HG03280 (cell line): ENCODE measurements at regions not wholly inside any gene's neighbourhood (a gene's known extent, or its start where the extent isn't known, plus 50 kb on each side); places are given as distances from the start of the nearest gene placed in this dataset.
"Not testable (repeated sequence)": the region's sequence is repeated elsewhere in the genome, so short reads cannot be mapped to it uniquely, and the experiment has no call there.

ENCODE experiments used
- ATAC-seq: cut with Tn5 transposase; IDR thresholded peaks from one replicate; pipeline ENCODE4 v1.9.1; 2021; ENCODE audit warnings: mild to moderate bottlenecking, moderate library complexity; ENCODE audit not compliant: unreplicated experiment

DNA sequence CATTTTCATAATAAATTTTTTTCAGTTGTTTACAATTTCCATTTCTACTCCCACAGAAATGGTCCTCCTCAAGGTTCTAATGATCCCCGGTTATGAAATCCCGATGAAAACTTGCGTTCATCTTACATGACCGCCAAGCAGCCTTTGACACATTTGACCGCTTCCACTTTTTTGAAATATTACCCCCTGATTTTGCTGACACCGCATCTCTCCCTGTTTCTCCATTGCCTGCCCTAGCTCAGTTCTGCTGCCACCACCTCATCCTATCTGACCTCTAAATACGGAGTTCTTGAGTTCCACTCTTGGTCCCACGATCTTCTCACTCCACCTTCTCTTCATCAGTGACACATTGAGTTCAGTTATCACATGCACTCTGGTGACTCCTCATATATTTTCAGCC is 74.1 kb downstream of the SLC35B3 start:
- ATAC-seq, result no peak

DNA sequence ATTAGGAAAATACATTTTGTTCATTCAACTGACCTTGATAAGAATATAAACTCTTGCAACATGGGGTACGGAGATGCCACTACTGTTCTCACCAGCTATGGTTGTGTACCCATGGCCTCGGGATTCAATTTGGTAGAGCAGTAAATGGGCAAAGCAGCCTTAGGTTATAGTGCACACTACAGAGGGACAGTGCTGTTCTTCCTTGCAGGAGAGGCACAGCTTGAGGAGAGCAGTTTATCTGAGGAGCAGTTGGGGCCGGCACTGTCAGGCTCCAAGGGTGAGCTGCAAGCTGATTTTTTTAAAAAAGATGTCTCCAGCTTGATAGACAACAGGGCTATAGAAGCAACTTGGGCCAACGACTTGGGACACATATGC is 82.4 kb downstream of the SLC35B3 start:
- no peak for ATAC-seq

DNA sequence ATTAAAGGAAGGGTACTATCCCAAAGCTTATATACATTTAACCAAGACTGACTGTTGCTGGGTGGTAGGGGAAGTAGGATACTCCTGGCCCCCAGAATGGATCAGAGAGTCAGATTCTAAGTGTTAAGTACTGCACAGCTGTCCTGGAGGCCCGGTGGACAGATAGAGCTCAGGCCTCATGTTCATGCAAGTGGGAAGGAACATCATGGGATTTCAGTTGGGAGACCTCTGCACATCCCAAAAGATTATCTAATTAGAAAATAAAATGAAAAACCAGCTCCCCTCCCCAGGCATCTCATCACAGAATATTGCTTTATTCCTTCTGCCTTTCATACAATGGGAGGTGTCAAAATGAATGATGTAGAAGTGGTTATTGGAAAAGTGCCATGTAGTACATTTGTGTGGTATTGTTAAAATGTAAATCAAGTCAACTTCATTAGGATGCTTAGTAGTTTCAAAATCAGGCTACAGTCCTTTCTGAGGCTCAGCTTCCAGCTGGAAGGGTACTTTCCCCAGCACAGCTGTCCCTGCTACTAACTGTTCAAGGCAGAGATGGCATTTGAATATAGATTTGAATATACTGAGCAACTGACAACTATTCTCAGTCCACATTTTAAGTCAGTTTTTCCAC is 82.9 kb downstream of the SLC35B3 start:
- ATAC-seq, result no peak

DNA sequence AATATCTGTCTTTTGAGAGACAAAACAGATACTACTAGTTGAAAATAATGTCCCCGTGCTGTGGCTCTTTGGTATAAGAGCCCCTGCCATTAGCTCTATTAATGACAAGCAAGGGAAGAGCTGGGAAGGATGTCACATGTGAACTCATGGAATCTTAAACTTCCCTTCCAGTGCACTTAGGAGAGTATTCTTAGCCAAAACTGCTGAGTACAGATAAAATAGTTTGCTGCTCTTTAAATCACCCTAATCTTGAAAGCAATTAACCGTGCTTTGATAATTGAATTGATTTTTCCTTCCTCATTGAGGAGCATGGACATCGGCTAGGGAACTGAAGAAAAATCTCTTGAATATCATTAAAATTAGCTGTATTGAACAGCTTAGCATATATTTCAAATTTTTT is 91.7 kb downstream of the SLC35B3 start:
- no peak for ATAC-seq

DNA sequence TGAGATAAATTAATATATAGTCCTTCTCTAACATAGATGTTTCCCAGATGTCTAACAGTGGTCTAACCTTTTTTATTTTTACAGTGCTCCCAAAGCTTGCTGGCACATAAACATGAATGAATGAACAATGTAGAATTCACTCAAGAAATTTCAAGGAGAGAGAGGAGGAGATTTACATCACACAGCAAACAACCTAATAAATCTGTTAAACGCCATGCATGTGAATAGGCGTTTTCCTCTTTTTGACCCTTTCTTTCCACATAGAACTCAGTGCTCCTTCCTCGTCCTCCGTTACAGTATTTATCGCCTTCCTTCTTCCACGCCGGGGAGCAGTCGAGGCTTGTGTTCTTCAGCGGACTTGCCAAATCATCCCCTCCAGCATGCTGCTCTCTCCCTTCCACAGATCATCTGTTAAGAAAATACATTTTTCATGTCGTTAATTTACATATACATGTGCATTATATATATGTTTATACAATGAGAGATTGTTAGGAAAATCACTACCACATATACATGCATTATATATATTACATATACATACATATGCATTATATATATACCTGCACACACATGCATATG is 93.0 kb downstream of the SLC35B3 start:
- ATAC-seq, result no peak

DNA sequence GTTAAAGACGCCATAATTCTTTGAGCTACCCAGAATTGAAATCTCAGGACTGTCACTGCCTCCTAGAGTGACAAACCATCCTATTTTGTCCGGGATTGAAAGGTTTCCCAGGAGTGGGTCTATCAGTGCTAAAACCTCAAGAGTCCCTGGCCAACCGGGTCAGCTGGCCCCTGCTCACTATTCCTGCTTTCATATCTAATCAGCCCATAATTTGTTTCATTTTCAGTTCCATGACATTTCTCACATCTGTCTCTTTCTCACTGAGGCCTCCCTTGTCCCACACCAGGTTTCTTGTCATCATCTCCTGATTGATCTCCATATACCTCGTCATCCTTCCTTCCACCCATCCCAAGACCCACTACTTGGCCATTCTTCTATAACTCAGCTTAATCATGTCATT is 98.2 kb downstream of the SLC35B3 start:
- no peak for ATAC-seq

DNA sequence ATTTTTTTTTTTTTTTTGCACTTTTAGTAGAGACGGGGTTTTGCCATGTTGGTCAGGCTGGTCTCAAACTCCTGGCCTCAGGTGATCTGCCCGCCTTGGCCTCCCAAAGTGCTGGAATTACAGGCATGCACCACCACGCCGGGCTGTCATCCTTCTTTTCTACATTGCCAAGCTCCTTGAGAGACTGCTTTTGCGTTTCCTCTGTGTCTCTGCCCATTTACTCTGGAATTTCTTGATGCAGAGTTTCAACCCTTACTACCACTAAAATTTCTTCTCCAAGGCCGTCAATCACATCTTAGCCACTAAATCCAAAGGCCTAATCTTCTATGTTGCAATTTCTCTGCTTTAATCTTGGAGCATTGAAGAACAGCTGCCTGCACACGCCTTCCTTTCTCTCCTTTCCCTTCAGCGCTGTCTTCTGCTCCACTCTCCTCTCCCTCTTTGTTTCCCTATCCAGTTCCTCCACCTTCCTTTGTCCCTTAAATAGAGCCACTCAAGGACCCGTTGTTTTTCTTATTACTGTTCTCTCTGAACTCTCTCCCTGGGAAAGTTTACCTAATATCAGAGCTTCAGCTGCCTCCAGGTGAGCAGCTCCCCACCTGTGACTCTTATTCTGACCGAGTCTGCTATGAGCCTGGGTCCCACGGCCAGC is 98.8 kb downstream of the SLC35B3 start:
- no peak for ATAC-seq

DNA sequence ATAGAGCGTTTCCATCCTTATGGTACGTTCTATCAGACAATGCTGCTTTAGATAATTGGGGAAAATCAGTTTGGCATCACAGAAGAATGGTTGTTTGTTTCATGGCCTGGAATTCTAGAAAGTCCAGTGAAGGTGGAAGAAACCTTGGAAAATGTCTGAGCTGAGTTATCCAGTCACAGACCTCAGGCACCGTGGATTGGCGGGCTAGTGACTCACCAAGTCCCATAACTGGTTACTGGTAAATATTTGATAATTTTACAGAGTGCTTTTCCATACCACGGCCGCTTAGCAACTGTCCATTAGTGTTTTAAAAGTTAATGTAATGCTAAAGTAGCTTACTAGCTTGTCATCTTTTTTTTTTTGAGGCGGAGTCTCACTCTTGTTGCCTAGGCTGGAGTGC is 99.4 kb downstream of the SLC35B3 start:
- no peak for ATAC-seq

DNA sequence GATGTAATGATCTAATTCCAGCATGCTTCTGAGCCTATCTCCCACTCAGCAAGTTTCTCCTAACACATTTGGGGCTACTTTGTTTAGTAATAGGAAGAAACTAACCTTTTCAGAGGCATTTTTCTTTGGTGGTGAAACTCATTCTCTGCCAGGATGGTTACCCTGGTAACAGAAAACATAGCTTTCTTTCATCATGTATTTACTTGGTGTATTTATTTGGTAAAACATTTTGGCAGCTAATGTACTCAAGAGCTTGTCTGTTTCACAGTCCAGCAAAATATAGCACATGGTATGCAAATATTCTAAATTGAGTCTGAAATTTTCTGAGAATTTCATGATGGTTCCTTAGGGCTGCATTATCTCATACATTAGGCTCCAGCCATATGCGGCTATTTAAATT is 100.0 kb downstream of the SLC35B3 start:
- ATAC-seq, result no peak

DNA sequence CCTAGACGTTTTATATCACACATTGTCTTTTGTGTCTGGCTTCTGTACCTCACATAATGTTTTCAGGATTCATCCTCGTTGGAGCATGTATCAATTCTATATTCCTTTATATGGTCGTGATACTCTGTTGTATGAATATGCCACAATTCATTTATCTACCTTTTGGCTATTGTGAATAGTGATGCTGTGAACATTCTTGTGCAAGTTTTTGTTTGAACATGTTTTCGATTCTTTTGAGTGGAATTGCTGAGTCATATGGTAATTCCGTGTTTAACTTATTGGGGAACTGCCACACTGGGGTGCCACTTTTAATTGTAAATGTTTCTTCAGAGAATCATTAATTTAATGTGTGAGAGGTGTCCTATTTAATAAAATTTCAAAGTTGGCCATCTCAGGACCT is 101.2 kb downstream of the SLC35B3 start:
- no peak for ATAC-seq

DNA sequence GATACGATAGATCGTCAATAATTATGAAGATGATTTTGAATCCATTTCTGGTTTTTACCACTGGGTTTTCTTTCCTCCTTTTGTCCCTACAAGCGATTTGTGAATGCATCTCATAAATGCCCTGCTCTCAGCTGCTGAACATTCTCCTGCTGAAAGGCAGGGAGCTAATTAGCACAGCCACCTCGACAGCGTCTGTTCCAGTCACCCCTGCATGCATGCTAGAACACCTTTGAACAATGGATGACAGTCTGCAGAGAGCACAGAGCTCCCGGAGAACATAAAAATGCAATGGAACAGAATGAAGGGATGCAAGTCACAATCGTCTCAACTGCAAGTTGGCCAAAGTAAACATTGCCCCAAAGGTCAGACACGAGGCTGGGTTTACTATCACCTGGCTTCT is 105.8 kb downstream of the SLC35B3 start:
- no peak for ATAC-seq

DNA sequence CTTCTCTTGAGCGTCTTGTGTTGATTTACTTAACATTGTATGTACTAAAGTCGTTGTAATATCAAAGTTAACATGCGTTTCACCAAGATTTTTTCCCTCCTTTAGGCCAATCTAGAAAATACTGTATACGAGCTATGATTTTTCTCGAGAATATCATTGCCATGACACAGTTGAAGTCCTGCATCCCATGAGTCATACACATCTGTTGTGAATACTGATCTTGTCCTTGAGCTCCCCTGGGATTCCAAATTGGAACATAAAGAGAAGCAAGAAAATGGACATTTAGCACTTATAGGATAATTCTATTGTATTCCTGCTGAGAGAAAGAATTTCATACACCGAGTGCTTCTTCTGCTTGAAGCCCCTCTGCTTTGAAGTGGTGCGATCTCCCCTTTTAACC is 109.6 kb downstream of the SLC35B3 start:
- no peak for ATAC-seq

DNA sequence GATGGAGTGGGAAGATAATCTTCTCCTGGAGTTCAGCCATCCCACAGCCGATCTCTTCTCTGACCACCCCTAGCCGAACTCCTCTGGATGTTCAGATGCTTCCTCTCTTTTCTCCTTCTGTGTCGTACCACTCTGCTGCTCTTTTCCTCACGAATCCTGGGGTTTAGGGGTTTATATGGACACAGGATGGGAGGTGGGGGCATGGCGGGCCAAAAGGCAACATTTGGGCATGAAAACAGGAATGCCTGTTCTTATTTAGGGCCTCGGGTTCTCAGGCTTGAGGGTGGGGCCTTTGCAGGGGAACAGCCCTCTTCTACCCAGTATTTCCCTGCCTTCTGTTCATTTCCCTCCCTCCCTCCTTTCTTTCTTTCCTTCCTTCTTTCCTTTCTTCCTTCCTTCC is 112.7 kb downstream of the SLC35B3 start:
- no peak for ATAC-seq

DNA sequence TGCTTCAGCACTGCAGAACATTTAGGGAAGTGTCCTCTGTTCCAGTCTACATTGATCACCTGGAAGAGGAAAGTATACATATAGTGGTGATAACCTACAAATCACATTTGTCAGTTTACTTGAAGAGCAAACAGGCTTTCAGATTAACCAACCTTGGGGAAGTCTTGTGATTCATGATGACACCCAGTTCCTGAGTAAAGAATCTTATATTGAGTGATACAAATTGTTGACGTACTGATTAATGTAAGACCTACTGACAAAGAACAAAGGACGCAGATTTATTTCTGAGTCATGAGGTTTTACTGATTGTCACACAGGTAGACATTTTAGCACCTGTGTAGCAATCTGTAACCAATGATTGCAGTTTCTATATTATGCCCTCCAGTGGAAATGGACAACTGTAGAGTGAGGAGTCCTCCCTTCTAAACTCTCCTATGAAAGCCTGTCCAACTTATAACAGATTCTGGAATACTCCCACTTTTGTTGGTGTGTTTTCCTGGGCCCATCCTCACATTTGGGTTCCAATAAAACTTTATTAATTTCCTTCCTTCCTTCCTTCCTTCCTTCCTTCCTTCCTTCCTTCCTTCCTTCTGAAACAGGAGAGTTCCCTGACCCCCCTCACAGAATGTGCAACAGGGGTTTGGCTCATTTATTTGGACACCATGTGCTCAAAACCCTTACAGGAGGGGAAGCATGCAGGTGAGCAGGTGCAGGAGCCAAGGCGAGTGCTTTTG is 113.5 kb downstream of the SLC35B3 start:
- ATAC-seq, result no peak

DNA sequence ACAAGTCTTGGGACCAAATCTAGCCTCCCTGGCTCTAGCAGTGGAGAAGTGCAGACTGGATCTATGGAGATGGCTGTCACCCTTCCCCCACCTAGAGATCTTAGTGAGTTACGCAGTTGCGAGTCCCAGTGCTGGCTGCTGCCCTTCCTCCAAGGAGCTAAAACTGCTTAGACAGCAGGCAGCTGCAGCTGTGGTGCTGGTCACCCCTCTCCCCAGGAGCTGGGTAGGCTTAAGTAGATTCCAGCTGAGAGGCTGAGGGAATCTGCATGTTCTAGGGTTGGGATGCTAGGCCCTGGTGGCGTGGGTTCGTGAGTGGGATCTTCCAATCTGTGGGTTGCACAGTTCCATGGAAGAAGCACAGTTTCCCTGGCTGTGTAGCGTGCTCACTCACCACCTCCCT is 120.2 kb downstream of the SLC35B3 start:
- ATAC-seq, result no peak

DNA sequence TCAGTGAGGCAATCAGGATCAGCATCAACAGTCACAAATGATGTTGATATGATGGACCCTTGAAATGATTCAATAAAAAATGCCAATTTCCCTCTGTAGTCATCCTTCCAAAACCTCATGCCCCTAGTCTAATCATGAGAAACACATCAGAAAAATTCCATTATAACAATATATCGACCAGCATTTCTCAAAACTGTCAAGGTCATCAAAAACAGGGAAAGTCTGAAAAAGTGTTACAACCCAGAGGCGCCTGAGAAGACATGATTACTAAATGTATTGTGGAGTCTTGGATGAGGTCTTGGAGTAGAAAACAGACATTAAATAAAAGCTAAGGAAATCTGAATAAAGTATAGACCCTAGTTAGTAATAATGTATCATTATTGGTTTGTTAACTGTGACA is 133.8 kb downstream of the SLC35B3 start:
- no peak for ATAC-seq

DNA sequence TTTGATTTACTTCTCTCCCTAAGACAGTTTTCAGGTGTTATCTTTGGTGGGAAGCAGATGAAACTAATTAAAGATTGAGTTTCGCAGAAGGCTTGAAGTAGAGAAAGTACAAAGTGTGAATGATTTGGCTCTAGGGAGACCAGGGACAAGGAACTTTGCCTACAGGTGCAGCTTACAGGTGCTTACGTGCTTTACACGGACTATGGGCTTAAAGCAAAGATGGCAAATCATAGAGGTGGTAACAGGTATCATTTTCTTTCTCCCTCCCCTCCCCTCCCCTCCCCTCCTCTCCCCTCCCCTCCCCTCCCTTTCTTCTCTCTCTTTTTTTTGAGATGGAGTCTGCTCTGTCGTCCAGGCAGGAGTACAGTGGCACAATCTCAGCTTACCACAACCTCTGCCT is 136.3 kb downstream of the SLC35B3 start:
- ATAC-seq, result no peak

DNA sequence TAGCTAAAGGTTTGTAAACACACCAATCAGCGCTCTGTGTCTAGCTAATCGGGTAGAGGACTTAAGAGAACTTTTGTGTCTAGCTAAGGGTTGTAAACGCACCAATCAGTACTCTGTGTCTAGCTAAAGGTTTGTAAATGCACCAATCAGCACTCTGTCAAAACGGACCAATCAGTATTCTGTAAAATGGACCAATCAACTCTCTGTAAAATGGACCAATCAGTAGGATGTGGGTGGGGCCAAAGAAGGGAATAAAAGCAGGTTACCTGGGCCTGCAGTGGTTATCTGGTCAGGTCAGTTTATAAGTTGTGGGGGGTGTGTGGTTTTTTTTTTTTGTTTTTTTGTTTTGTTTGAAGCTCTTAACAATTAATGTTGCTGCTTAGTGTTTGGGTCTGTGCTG is 152.4 kb downstream of the SLC35B3 start:
- not testable (repeated sequence) for ATAC-seq

DNA sequence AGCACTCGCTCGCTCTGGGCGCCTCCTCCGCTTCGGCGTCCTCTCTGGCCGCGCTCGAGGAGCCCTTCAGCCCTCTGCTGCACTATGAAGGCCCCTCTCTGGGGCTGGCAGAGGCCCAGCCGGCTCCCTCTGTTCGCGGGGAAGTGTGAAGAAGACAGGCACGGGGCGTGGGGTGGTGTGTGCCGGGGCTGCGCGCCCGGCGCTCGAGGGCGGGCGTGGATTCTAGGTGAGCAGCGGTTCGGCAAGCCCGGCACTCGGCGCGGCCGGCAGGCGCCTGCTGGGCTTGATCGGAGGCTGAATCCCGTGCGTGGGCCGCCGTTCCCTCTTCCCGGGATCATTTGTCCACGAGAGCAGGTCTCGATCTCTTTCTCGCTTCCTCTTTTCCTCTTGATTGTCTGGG is 153.0 kb downstream of the SLC35B3 start:
- no peak for ATAC-seq

DNA sequence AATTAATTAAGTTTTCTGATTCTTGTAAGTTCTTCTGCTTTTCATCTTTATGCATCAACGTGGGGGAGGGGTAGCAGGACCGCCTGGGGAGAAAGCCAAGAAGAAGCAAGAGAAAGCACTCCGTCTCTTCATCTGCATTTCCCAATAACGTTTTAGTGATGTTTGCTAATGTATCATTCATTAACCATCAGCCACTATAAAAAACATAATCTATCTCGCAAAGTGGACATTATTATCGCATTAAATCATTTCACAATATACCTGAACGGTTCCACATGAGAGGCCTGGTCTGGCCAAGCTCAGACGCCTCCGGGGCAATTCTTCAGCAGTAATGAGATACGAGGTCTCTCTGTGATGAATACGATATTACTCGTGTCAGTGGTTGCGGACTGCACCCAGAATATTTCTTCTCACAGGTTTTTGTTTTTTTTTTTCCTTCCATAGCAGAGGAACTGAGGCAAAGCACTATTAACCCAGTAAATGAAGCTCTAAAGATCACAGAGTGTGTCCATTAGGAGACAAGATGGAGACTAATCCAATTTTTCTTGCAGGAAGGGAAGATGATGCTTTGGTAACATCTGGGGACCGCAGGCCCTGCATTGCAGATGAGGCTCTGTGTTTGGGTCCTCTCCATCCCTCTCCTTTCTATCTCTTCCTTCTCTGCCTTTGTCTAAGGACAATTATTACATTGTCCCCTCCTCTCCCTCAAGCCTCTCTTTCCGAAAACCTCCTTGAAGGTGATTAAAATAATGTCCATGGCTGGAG is 156.1 kb downstream of the SLC35B3 start:
- ATAC-seq, result no peak

DNA sequence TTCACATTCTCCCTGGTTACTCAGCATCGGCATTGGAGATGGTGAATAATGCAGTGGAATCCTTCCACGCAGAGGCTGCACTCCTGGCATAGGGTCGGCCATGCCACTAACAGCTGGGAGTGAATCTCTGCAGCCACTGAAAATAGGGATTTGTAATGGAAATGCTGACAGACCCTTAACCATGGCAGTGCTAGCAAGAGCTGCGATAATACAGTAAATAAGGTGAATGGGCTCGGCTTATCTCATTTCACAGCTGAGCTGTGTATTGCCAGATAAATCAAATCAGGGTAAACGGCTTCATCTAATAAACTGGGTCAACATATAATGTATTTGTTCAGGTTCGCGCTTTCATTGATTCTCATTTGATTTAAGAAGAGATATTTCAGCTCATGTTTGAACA is 156.8 kb downstream of the SLC35B3 start:
- no peak for ATAC-seq
